Hematopoietic multipotent progenitor cell (in vitro differentiated cells): ENCODE measurements at regions not wholly inside any gene's neighbourhood (a gene's known extent, or its start where the extent isn't known, plus 50 kb on each side); places are given as distances from the start of the nearest gene placed in this dataset.
"Not testable (repeated sequence)": the region's sequence is repeated elsewhere in the genome, so short reads cannot be mapped to it uniquely, and the experiment has no call there.

Experiments used
- DNase-seq, 3 donors: peaks; one replicate each; pipeline ENCODE4 v3.0.0-alpha.2; 2011 to 2015; ENCODE audit warnings: low read depth in 2 of 3, low spot score in 2 of 3

DNA sequence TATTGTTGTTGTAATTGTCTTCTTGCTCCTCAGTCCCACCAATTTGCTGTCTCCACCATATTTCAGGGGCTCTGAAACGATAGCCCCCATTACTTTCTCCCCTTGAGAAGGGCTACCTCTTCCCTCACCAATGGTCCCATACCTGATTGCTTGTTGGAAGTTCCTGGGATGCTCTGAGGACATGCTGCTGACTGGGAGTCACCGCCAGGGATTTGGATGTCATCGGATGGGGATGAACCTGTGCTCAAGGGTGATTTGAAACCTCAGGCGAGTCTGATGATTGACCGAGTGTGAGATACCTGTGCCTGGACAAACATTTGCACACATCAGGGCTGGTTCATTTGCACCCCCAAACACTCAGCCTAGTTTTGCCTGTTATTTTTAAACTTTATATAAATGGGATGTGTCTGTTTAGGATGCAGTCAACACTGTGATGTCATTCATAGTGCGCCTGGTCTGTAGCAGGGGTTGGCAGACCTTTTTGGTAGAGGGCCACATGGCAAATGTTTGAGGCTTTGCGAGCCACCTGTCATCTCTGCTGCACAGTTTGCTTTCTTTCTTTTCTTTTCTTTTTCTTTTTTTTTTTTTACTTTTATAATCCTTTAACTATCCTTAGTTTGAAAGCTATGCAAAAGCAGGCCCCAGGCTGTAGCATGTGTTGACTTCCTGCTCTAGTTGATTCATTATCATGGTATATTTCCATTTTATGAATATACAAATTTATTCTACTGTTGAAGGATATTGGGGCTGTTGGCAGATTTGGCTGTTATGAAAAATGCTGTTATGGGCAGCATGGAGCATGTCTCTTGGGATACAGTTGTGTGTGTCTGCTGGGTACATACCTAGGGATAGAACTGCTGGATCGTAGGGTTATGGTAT, 118.5 kb upstream of the PHACTR3 start:
- no peak for DNase-seq

DNA sequence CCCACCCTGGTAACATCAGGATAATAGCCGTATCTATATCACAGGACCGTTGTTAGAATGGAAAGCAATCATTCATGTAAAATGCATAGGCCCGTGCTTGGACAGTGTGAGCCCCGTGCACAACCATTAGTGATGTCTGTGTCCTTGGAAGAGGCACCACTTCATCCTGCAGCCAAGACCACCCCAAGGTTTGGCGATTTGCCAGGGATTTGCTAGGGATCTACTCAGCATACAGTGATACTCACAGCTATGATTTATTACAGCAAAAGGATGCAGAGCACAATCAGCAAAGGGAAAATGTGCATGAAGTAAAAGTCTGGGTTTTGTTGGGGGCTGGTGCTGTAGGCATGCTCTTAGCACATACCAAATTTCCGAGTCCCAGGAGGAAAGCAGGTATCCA, 115.9 kb upstream of the PHACTR3 start:
- DNase-seq = not testable (repeated sequence)

DNA sequence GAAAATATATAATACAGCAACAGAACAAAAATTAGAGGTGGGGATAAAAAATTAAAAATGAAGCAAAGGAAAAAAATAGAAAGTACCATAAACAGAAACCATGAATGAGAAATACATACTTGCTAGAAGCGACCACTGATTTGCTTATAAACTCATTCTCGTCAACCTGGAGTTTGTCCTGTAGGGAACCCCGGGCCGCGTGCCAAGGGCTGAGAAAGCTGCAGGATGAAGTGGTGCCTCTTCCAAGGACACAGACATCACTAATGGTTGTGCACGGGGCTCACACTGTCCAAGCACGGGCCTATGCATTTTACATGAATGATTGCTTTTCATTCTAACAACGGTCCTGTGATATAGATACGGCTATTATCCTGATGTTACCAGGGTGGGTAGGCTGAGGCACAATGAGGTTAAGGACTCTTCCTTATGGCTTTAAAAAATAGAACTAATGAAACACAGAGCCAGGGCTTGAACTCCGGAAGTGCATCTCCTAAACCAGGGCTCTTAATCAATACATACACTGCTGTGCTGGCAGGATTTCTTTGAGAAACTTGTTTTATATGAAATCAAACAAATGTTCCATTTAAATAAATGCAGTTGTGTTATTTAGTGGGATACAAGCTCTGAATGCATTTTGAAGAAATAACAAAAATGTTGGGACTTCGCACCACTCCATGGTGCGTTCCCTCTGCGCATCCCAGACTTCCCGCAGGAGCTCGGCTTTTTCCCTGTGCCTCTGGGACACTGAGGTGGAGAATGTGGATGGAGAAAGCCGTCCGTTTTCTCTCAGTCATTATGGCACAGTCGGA, 113.9 kb upstream of the PHACTR3 start:
- not testable (repeated sequence) for DNase-seq

DNA sequence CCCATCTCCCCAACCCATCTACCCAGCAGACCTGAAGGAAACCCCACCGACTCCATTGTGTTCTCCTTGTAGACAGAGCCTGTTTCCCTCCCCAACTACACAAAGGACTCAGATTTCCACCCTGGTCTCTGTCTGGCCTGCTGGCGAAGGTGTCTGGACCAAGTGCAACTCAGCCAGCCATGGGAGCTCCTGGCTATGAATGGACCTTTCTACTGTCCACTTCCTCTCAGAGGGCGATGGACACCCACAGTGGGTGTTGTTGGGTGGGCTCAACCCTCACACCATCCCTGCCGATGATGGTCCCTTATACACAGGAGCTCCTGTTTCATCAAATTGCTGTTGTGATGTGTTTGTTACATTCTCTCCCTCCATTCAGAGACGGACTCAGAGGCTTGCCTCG, 112.5 kb upstream of the PHACTR3 start:
- no peak for DNase-seq

DNA sequence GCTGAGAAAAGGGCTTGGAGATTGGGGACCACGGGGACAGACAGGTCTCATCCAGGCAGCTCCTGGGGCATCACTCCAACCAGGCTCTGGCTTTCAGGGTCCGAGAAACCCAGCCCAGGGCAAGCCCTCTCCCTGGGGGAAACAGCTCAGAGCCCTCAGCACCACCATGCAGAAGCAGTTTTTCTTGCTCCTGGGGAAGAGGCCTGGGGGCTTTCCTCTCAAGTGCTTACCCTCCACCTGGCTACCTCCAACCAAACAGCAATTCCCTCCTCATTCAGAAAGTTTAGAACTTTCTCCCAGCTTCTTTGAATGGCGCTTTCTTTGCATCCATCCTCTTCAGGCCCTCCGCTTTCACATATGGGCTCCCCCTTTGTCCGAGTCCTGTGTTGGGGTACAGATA, 110.4 kb upstream of the PHACTR3 start:
- no peak for DNase-seq

DNA sequence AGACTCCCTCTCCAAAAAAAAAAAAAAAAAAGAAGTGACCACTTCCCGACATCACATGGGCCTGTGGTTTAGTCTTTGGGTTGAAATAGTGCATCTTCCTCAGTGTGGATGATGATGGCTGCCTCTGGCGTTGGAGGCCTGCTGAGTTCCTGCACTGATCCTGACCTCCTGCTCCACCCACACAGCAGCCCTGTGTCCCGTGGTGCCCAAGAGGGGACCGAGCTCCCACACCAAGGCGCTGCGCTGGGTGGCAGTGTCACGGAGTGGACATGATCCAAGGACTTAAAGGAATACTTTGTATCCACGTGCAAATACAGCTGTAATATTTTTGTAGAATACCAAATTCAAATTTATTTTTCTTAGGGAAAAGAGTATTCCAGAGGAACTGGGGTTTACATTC, 109.2 kb upstream of the PHACTR3 start:
- DNase-seq = no peak

DNA sequence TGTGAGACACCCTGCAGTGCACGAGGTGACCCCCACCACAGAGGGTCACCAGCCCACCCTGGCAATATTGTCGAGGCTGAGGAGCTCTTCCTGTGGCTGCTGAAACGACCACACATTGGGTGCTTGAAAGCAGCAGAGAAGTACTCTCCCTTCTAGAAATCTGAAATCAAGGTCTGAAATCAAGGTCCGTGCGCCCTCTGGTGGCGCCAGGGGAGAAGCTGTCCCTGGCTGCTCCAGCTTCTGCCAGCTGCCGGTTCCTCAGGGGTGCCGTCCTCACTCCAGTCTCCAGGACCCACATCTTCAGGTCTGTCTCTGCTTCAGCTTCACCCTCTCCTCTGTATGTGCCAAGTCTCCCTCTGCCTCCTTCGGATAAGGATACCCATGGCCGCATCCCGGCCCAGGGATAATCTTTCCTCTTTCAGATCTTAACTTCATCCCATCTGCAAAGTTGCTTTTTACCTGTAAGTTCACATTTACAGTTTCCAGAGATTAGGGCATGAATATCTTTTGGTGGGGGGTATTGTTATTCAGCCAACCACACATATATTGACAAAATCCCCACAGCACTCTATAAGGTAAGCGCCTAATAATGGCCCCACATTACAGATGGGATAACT, 108.3 kb upstream of the PHACTR3 start:
- DNase-seq = peak; percentile 41 to 76 (median 48)

DNA sequence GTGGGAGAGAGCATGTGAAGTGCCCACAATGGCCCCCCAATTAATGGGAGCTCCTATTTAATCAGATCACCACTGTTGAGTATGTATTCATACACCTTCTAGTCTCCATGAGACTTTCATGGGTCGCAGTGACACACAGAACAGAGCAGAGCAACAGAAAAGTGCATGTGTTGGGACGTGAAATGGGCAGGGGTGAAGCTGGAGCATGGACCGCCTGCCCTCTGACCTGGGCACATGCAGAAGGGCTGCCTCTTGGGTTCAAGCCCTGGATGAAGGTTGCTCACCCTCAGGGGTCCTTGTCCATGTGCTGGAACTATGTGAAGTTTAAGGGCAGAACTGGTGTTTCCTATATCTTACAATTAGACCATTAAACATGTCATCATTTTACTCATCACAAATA, 106.0 kb upstream of the PHACTR3 start:
- DNase-seq = no peak

DNA sequence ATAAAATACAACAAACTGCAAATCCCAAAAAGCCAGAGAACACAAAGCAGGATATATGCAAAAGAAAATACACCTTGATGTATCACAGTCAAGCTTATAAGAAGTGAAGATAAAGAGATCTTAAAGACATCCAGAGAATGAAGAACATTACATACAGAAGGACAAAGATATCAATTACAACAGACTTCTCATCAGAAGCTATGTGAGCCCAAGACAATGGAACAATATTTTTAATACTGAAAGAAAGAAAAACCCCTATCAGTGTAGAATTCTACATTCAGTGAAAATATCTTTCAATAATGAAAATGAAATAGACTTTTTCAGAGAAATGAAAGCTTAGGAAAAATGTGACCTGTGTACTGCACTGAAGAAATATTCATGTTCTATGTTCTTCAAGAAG, 104.5 kb upstream of the PHACTR3 start:
- DNase-seq = no peak

DNA sequence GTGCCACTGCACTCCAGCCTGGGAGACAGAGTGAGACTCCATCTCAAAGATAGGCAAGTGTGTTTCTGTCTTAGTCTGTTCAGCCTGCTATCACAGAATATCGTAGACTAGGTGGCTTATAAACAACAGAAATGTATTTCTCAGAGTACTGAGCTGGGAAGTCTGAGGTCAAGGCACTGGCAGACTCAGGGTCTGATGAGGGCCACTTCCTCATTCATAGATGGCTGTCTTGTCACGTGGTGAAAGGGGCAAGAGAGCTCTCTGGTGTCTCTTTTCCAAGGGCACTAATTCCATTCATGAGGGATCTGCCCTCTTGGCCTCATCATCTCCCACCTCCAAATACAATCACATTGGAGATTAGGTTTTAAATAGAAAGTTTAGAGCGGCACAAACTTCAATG, 95.6 kb upstream of the PHACTR3 start:
- DNase-seq = no peak

DNA sequence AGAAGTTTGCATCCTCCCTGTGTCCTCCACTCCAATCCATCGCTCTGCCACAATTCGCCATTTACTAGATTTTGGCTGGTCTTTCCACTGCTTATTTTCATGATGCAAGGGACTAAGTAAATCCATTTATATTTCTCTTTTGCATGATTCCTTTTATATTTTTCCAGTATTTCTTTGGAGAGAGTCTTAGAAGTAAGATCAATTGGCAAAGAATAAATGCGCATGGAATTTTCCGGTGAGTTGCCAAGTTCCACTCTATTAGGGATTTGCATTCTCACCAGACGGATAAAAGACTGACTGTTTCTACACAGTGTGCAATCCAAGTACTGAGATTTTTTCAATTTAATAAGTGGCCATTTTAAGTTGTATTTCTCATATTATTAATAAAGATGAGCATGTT, 91.7 kb upstream of the PHACTR3 start:
- DNase-seq = no peak

DNA sequence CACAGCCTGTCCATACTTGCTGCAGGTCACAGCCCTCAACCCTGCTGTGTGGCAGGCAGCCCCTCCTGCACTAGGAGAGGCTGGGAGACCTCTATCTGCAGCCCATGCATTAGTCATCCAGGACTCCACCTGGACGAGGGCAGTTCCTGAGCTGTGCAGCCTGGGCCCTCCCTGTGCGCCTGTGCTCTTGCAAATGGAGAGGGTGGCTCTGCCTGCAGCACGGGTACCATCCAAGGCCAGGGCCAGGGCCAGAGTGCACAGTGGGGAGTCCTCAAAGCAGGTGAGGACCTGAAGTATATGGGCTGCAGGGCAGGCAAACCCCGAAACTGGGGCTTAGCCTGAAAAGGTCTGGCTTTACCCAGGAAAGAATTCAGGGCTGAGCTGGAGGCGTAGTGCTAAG, 89.8 kb upstream of the PHACTR3 start:
- no peak for DNase-seq

DNA sequence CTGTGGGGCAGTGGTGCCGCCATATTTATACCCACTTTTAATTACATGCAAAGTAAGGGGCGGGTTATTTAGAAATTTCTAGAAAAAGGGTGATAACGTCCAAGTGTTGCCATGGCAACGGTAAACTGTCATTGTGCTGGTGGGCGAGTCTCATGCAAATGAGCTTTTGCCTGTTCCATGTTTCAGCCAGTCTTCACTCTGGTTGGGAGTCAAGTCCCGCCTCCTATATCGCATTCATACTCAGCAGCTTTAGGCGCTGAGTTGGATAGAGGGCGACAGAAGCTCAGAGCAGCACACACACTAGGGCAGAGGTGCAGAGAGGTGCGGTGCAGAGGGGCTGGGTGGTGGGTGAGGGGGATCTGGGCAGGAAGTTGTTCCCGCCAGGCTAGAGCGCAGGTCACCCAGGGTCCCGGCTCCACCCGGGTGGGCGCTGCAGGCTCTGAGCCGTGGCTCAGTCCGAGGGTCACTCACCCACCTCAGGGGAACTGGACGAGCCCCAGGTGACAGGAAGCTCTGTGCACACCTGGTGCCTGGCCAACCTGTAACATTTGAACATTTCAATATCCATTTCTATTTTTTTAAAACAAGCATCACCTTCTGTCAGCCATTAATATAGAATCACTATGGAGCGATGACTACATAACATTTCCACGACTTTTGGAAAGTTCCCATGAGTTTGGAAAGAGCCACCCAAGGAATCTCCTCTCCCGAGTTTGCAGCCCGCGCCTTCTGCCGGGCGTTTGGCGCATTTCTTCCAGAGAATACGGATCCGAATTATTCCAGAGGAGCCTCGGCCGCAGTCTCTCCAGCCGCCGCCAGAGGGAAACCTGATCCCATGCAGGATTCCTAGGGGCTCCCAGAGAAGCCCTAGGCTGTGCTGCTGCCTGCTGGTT, 89.1 kb upstream of the PHACTR3 start:
- peak in 2 of 3 donors; percentile 15 to 31 for DNase-seq

DNA sequence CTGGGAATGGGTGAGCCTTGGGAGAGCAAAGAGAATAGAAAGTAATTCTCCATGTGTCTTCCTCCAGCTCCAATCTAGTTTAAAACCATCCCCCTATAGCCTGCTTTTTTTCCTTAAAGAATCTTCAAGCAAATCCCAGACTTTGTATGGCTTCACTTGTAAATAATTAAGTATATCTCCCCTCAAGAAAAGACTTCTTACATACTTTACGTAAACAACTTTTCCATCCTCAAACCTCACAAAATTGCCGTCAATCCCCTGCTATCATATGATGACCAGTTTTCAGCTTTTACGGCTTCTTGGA, 88.5 kb upstream of the PHACTR3 start:
- DNase-seq = no peak

DNA sequence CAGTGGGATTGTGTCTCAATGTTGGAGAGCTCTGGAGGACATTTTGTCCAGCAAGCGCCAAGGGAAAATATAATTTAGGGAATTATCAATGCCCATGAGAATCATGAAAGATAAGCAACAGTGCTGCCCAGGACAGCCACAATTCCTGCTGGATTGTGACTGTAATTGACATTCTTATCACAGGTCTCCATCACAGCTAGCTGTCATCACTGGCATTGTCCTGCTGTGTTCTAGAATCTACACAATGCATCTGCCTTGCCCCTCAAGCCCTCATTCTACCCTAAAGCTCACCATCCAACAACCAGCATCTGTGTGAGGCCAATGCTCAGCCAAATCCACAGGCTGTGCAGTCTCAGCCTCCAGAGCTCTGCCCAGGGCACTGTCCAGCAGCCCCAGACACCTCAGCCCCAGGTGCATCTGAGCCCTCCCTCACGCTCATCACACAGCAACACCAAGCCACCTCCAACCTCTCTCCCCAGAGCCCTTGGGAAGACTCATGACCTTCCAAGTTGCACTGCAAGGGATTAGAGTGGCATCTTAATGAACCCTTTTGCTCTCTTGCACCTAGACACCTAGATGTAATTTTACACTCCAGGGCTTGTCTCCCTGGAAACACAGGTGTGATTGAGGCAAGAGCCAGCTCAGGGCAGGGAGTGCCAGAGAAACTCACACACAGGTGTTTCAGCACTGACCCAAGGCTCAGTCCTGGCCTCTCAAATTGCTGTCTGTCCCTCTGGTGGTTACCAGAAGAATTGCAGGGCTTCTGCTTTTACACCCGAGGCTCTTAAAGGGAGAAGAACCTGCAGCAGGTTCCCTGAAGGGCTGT, 85.2 kb upstream of the PHACTR3 start:
- DNase-seq = peak in 2 of 3 donors; percentile 30 to 67

DNA sequence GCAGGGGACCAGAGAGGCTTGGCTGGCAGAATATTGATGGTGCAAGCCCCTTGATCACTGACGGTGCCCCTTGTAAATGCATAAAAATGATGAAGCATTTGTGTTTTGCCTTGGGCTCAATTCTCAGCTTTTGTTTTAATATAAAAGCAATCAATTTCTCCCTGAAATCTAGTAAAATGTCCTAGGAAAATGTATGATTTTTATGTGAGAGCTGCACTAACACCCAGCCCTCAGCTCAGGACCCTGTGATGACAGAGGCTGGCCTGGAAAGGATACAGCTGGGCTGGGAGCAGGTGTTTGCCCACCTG, 84.7 kb upstream of the PHACTR3 start:
- no peak for DNase-seq

DNA sequence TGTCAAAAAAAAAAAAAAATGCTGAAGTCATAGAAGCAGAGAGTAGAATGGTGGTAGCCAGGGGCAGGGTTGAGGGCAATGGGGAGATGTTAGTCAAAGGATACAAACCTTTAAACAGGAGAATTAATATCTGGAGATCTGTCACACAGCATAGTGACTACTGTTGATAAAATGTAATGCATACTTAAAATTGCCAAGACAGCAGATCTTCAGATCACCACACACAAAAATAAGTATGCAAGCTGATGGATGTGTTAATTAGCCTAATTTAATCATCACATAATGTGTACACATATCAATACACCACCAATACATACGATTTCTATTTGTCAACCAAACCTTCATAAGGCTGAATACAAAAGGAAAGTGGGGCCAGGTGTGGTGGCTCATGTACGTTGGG, 83.5 kb upstream of the PHACTR3 start:
- no peak for DNase-seq

DNA sequence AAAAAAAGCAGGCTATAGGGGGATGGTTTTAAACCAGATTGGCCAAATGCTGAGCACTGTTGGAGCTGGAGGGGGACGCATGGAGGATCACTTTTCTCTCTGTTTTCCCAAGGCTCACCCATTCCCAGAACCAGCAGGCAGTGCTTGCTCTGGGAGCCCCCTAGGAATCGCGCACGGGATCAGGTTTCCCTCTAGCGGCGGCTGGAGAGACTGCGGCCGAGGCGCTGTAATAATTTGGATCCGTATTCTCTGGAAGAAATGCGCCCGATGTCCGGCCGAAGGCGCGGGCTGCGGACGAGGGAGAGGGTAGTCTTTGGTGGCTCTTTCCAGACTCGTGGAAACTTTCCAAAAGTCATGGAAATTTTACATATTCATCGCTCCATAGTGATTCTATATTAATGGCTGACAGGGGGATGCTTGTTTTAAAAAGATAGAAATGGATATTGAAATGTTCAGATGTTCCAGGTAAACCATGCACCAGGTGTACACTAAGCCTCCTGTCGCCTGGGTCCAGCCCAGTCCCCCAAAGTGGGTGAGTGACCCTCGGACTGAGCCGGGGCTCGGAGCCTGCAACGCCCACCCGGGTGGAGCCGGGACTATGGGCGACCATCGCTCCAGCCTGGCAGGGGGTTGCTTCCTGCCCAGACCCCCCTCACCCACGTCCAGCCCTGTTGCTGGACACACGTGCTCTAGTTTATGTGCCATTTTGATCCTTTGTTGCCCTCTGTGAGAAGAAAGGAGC, 78.7 kb upstream of the PHACTR3 start:
- DNase-seq = peak in 2 of 3 donors; percentile 18
